Colonic mucosa (tissue), 4 donors: ENCODE measurements at regions not wholly inside any gene's neighbourhood (a gene's known extent, or its start where the extent isn't known, plus 50 kb on each side); places are given as distances from the start of the nearest gene placed in this dataset.

ENCODE experiments used
- DNase-seq: peaks from one replicate; pipeline ENCODE4 v3.0.0-alpha.2; 2020
- H3K27ac ChIP-seq: fragments of 200-600 bp; one replicate; pipeline ENCODE4 v1.8.0; 2021
- H3K27me3 ChIP-seq: fragments of 200-600 bp; one replicate; pipeline ENCODE4 v1.8.0; 2021
- H3K36me3 ChIP-seq: fragments of 200-600 bp; one replicate; pipeline ENCODE4 v1.8.0; 2021
- H3K4me1 ChIP-seq: fragments of 200-600 bp; one replicate; pipeline ENCODE4 v1.8.0; 2021; ENCODE audit warnings: mild to moderate bottlenecking
- H3K4me3 ChIP-seq: fragments of 200-600 bp; one replicate; pipeline ENCODE4 v1.8.0; 2021
- H3K9ac ChIP-seq, 2 donors: one replicate each; pipeline ENCODE4 v1.7.0; 2013; ENCODE audit warnings: control low read depth in 2 of 2, low read depth in 2 of 2, low read length in 2 of 2
- H3K9me3 ChIP-seq: fragments of 200-600 bp; one replicate; pipeline ENCODE4 v1.8.0; 2021
- intact Hi-C: fragments of 100-400 bp; cut with DNase I; formaldehyde crosslinking; loops from one replicate; pipeline ENCODE4 v1.14.1; 2022
- TF ChIP-seq, protein P1 (sequence below): fragments of 200-600 bp; IDR thresholded peaks from one replicate; pipeline ENCODE4 v1.8.0; 2022; ENCODE audit warnings: antibody characterized with exemption, mild to moderate bottlenecking
- donor health status: healthy.
- donor health status: DM: no; HTN: no; CAD: no.
- donor health status: DM: no; HTN: no; CAD: no.

DNA sequence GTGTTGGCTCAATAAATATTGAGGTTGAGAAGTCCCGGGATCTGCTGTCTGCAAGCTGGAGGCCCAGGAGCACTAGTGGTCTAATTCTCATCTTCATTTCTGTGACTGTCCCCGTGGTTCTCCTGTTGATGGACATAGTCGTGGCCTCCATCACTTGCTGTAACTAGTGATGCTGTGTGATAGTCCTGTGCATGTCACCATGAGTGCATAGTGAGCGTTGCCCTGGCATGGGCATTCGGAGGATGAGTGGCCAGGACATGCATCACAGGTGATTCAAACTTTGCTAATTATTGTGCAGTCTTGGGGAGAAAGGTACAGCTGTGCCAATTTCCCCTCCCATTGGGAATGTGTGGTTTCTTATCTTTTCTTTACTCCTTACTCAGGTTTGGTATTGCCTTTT is 902.2 kb downstream of the BRD1 start:
- DNase-seq, result no peak
- H3K9me3 ChIP-seq, result no peaks in the 10 kb centered on the region
- no peak overlapping the region for H3K4me3 ChIP-seq
- H3K36me3 ChIP-seq, result no peaks in the 10 kb centered on the region
- TF ChIP-seq, protein P1, sequence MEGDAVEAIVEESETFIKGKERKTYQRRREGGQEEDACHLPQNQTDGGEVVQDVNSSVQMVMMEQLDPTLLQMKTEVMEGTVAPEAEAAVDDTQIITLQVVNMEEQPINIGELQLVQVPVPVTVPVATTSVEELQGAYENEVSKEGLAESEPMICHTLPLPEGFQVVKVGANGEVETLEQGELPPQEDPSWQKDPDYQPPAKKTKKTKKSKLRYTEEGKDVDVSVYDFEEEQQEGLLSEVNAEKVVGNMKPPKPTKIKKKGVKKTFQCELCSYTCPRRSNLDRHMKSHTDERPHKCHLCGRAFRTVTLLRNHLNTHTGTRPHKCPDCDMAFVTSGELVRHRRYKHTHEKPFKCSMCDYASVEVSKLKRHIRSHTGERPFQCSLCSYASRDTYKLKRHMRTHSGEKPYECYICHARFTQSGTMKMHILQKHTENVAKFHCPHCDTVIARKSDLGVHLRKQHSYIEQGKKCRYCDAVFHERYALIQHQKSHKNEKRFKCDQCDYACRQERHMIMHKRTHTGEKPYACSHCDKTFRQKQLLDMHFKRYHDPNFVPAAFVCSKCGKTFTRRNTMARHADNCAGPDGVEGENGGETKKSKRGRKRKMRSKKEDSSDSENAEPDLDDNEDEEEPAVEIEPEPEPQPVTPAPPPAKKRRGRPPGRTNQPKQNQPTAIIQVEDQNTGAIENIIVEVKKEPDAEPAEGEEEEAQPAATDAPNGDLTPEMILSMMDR, result no peak
- intact Hi-C loops, result no loop called here
- H3K27ac ChIP-seq, result no peak overlapping the region
- H3K4me1 ChIP-seq, result no peaks in the 10 kb centered on the region
- H3K27me3 ChIP-seq, result no peaks in the 10 kb centered on the region
- no peak overlapping the region for H3K9ac ChIP-seq

DNA sequence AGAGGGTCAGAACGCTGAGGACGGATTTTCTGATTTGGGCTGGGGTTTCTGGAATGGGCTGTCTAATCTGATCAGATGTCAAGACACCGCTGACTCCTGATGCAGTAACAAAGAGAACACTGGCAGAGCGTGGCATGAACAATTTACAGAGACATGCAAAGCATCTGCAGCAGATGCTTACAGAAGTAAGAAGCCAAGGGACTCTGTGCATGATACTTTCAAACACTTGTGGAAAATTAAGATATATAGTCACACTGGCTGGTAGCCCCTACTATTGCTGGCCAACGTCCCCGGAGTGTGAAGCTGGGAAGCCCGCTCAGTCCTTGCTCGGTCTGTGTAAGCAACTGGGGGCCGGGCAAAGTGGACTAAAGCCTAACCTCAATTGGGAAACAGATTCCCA is 903.7 kb downstream of the BRD1 start:
- Histone ChIP-seq H3K9me3 (no peaks in the 10 kb centered on the region), H3K4me1 (no peaks in the 10 kb centered on the region), H3K27me3 (no peaks in the 10 kb centered on the region), H3K4me3 (no peak overlapping the region), H3K9ac (no peak overlapping the region), H3K27ac (no peak overlapping the region), H3K36me3 (no peaks in the 10 kb centered on the region)
- DNase-seq, result no peak
- intact Hi-C loops, result no loop called here
- TF ChIP-seq, protein P1, result no peak

DNA sequence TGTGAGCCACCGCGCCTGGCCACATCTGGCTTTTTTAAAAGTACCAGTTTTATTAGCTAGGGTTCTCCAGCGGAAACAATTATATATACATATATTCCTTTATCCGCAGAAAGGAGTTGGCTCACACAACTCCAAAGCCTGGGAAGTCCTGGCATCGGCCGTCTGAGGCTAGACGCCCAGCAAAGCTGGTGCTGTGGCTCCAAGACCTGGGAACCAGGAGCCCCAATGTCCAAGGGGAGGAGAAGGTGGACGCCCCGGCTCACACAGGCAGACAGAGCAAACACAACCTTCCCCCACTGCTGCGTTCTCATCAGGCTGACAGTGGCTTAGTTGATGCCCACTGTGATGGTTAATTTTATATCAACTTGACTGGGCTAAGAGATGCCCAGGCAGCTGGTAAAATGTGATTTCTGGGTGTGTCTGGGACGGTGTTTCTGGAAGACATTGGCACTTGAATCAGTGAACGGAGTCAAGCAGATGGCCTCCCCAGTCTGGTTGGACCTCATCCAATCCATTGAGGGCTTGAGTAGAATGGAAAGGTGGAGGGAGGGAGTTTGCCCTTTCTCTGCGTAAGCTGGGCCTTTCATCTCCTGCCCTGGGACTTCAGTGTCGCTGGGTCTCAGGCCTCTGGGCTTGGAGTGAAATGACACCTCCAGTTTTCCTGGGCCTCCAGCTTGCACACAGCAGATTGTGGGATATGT is 904.4 kb downstream of the BRD1 start:
- Histone ChIP-seq H3K4me1 (no peaks in the 10 kb centered on the region), H3K27me3 (no peaks in the 10 kb centered on the region), H3K27ac (no peak overlapping the region), H3K9ac (no peak overlapping the region), H3K9me3 (no peaks in the 10 kb centered on the region), H3K36me3 (no peaks in the 10 kb centered on the region), H3K4me3 (no peak overlapping the region)
- intact Hi-C loops, result no loop called here
- TF ChIP-seq, protein P1, result no peak
- no peak for DNase-seq

DNA sequence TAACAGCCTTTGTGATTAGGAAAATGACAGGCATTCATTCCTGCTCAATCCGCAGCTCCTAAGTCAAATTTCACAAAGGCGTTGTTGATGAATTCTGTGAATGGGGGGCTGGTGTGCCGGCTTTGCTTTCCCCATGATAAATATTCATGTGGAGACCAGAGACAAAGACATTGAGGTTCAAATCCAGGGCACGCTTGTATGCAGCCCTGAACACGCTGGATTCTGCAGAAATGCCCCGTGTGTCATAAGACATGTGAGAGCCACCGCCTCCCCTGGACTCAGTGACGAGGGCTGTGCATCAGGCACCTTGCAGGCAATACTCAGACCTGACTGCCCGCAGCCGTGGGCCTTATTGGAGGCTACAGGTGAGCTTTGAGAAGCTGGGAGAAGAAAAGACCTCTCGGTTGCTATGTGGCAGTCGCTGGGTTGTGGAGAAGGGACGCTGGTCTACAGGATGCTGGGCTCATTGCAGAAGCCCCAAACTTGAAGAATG is 906.2 kb downstream of the BRD1 start:
- TF ChIP-seq, protein P1, result no peak
- H3K27me3 ChIP-seq, result no peaks in the 10 kb centered on the region
- no peaks in the 10 kb centered on the region for H3K4me1 ChIP-seq
- intact Hi-C loops, result no loop called here
- H3K36me3 ChIP-seq, result no peaks in the 10 kb centered on the region
- no peak for DNase-seq
- H3K9ac ChIP-seq, result no peak overlapping the region
- no peaks in the 10 kb centered on the region for H3K9me3 ChIP-seq
- no peak overlapping the region for H3K4me3 ChIP-seq
- H3K27ac ChIP-seq, result no peak overlapping the region

DNA sequence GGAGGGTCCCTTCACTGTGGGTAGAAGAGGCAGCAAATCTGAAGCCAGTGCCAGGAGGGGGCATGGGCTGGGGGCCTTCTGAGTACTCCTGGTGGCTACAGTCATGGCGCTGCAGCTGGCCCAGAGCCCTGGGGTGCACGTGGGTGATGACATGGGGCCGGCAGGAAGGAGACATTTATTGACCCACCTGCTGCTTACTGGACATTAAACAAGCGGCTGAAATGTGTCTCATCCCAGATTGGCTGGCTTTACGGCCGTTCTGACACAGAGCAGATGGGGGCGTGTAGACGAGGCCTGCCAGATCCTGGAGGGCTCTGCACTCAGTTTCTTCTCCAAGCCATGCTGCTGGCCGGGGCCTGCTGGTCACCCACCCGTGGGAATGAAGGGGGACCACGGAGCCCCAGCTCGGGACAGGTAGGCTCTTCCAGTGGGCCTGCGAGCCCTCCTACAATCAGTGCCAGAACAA is 906.9 kb downstream of the BRD1 start:
- H3K27ac ChIP-seq, result no peak overlapping the region
- H3K9ac ChIP-seq, result no peak overlapping the region
- H3K4me1 ChIP-seq, result no peaks in the 10 kb centered on the region
- TF ChIP-seq, protein P1, result no peak
- DNase-seq, result no peak
- H3K4me3 ChIP-seq, result no peak overlapping the region
- no peaks in the 10 kb centered on the region for H3K27me3 ChIP-seq
- intact Hi-C loops, result no loop called here
- no peaks in the 10 kb centered on the region for H3K36me3 ChIP-seq
- H3K9me3 ChIP-seq, result no peaks in the 10 kb centered on the region
